Stimulated activated CD8-positive, alpha-beta memory T cell treated with anti-CD3 and anti-CD28 coated beads, Interleukin-7, amount 100 ng/mL, for 48 hours (primary cell): ENCODE measurements at regions not wholly inside any gene's neighbourhood (a gene's known extent, or its start where the extent isn't known, plus 50 kb on each side); places are given as distances from the start of the nearest gene placed in this dataset.
"Not testable (repeated sequence)": the region's sequence is repeated elsewhere in the genome, so short reads cannot be mapped to it uniquely, and the experiment has no call there.

Experiments
- DNase-seq, 2 donors: peaks; one replicate each; pipeline ENCODE4 v3.0.0-alpha.2; 2020; ENCODE audit warnings: low read depth in 1 of 2; ENCODE audit errors: extremely low read depth in 1 of 2

GRCh38 chr11:109964487-109964886 lies 128.7 kb upstream of the ZC3H12C start:
- no peak for DNase-seq

GRCh38 chr11:109965445-109965844 lies 127.7 kb upstream of the ZC3H12C start:
- not testable (repeated sequence) for DNase-seq

- DNase-seq, result not testable (repeated sequence)
Observed at GRCh38 chr11:109965926-109966325, 127.3 kb upstream of the ZC3H12C start.

GRCh38 chr11:109967136-109967535 lies 126.1 kb upstream of the ZC3H12C start:
- not testable (repeated sequence) for DNase-seq

- no peak for DNase-seq
Observed at GRCh38 chr11:109968299-109968698, 124.9 kb upstream of the ZC3H12C start.

GRCh38 chr11:109968781-109969180 lies 124.4 kb upstream of the ZC3H12C start:
- no peak for DNase-seq

- DNase-seq, result no peak
Observed at GRCh38 chr11:109970516-109971183, 122.5 kb upstream of the ZC3H12C start.

GRCh38 chr11:109971184-109971523 lies 122.0 kb upstream of the ZC3H12C start:
- DNase-seq, result no peak

- no peak for DNase-seq
Observed at GRCh38 chr11:109972181-109972715, 120.9 kb upstream of the ZC3H12C start.

- DNase-seq, result no peak
Observed at GRCh38 chr11:109972939-109973338, 120.3 kb upstream of the ZC3H12C start.

- no peak for DNase-seq
Observed at GRCh38 chr11:109973486-109973885, 119.7 kb upstream of the ZC3H12C start.

GRCh38 chr11:109974523-109974922 lies 118.7 kb upstream of the ZC3H12C start:
- DNase-seq, result no peak

- DNase-seq, result no peak
Observed at GRCh38 chr11:109978895-109979294, 114.3 kb upstream of the ZC3H12C start.

- DNase-seq, result no peak
Observed at GRCh38 chr11:109981031-109981636, 112.1 kb upstream of the ZC3H12C start.

GRCh38 chr11:109983358-109983757 lies 109.8 kb upstream of the ZC3H12C start:
- no peak for DNase-seq

GRCh38 chr11:109984634-109985289 lies 108.4 kb upstream of the ZC3H12C start:
- no peak for DNase-seq

- DNase-seq, result no peak
Observed at GRCh38 chr11:109986488-109986887, 106.7 kb upstream of the ZC3H12C start.

- DNase-seq, result no peak
Observed at GRCh38 chr11:109991835-109992234, 101.4 kb upstream of the ZC3H12C start.

- no peak for DNase-seq
Observed at GRCh38 chr11:109993786-109994185, 99.4 kb upstream of the ZC3H12C start.

GRCh38 chr11:109994907-109995306 lies 98.3 kb upstream of the ZC3H12C start:
- DNase-seq, result no peak

GRCh38 chr11:109996060-109996459 lies 97.1 kb upstream of the ZC3H12C start:
- DNase-seq, result no peak

- no peak for DNase-seq
Observed at GRCh38 chr11:109998921-109999320, 94.3 kb upstream of the ZC3H12C start.
